CD4-positive, CD25-positive, alpha-beta regulatory T cell (primary cell): ENCODE measurements at regions not wholly inside any gene's neighbourhood (a gene's known extent, or its start where the extent isn't known, plus 50 kb on each side); places are given as distances from the start of the nearest gene placed in this dataset.

ENCODE experiments used
- ATAC-seq, 2 donors: fragments of 150-1000 bp; cut with Tn5 transposase; one replicate each; pipeline ENCODE4 v1.10.0; 2021; ENCODE audit warnings: low read depth in 2 of 2, moderate number of reproducible peaks in 2 of 2, moderate library complexity in 1 of 2
- DNase-seq, 3 donors: peaks; one replicate each; pipeline versions ENCODE4 v3.0.0 to v3.0.0-alpha.2; 2012 to 2022; ENCODE audit warnings: mixed read lengths in 1 of 3
- H3K27ac ChIP-seq: one replicate; pipeline ENCODE4 v1.7.0; 2013; ENCODE audit warnings: mild to moderate bottlenecking, low read length; ENCODE audit not compliant: insufficient read depth, poor library complexity, severe bottlenecking
- H3K27me3 ChIP-seq: one replicate; pipeline ENCODE4 v1.7.0; 2013; ENCODE audit warnings: low read length; ENCODE audit not compliant: control insufficient read depth, insufficient read depth
- H3K36me3 ChIP-seq: one replicate; pipeline ENCODE4 v1.7.0; 2013; ENCODE audit warnings: mild to moderate bottlenecking, low read length, moderate library complexity; ENCODE audit not compliant: control insufficient read depth, insufficient read depth
- H3K4me1 ChIP-seq: 2 replicates; pipeline ENCODE4 v1.7.0; 2013; ENCODE audit warnings: mild to moderate bottlenecking, low read length; ENCODE audit not compliant: insufficient read depth, control insufficient read depth, poor library complexity, severe bottlenecking
- H3K4me3 ChIP-seq: one replicate; pipeline ENCODE4 v1.7.0; 2013; ENCODE audit warnings: low read depth, mild to moderate bottlenecking, low read length, moderate library complexity
- H3K9me3 ChIP-seq, 2 experiments: 1 replicate in 1 of 2; 2 replicates in 1 of 2; pipeline ENCODE4 v1.7.0; 2013; ENCODE audit warnings: low read length in 2 of 2, mild to moderate bottlenecking in 1 of 2, moderate library complexity in 1 of 2; ENCODE audit not compliant: control insufficient read depth in 2 of 2
- H3K27ac Mint-ChIP-seq, 3 donors: one replicate each; pipeline ENCODE4 v1.8.0; 2020 to 2022; ENCODE audit warnings: mild to moderate bottlenecking in 3 of 3, mixed read lengths in 3 of 3, moderate library complexity in 2 of 3
- H3K27me3 Mint-ChIP-seq: one replicate; pipeline ENCODE4 v1.8.0; 2022; ENCODE audit warnings: mild to moderate bottlenecking, mixed read lengths
- H3K36me3 Mint-ChIP-seq: one replicate; pipeline ENCODE4 v1.8.0; 2020; ENCODE audit warnings: mixed read lengths
- H3K4me1 Mint-ChIP-seq, 4 donors: one replicate each; pipeline ENCODE4 v1.8.0; 2020 to 2022; ENCODE audit warnings: mixed read lengths in 4 of 4, mild to moderate bottlenecking in 1 of 4
- H3K4me3 Mint-ChIP-seq, 4 donors: one replicate each; pipeline ENCODE4 v1.8.0; 2020 to 2022; ENCODE audit warnings: mild to moderate bottlenecking in 4 of 4, mixed read lengths in 4 of 4, moderate library complexity in 3 of 4
- H3K9me3 Mint-ChIP-seq, 7 donors: one replicate each; pipeline ENCODE4 v1.8.0; 2020 to 2022; ENCODE audit warnings: mixed read lengths in 7 of 7, mild to moderate bottlenecking in 3 of 7, moderate library complexity in 2 of 7

DNA sequence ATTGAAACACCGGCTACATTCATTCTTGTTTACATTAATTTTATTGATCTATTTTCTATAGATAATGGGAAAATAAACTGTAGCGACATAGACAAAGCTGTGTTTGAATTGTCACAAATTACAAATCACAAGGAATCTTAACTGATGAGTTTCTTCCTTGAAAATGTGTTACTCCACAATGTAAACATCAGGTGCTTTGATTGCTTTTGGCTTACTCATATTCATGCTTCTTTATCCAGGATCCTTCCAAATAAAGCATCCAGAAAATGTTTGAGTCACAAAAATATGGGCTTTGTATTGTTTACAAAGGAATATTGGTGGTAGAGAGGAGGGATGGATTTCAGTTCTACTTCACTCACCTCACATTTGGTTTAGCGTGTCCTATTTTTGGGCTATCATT, 64.0 kb downstream of the BMP2 start:
- Histone ChIP-seq H3K36me3 (no peaks in the 10 kb centered on the region), H3K27me3 (no peaks in the 10 kb centered on the region), H3K4me3 (no peak overlapping the region), H3K27ac (no peak overlapping the region), H3K9me3 (no peaks in the 10 kb centered on the region), H3K4me1 (no peaks in the 10 kb centered on the region)
- H3K36me3 Mint-ChIP-seq = no peaks in the 10 kb centered on the region
- H3K4me3 Mint-ChIP-seq = no peak overlapping the region
- H3K27ac Mint-ChIP-seq = no peak overlapping the region
- peaks cover 0 to 9% (median 0%) of the 10 kb centered on the region in 7 donors for H3K9me3 Mint-ChIP-seq
- ATAC-seq (no peak), DNase-seq (no peak)
- no peaks in the 10 kb centered on the region for H3K4me1 Mint-ChIP-seq
- no peaks in the 10 kb centered on the region for H3K27me3 Mint-ChIP-seq

GRCh38 chr20:6832811-6833210, 65.3 kb downstream of the BMP2 start:
- Mint-ChIP-seq H3K36me3 (no peaks in the 10 kb centered on the region), H3K27ac (no peak overlapping the region), H3K27me3 (no peaks in the 10 kb centered on the region), H3K4me3 (no peak overlapping the region), H3K9me3 (peaks cover 0 to 5% (median 0%) of the 10 kb centered on the region in 7 donors), H3K4me1 (no peaks in the 10 kb centered on the region)
- Histone ChIP-seq H3K4me1 (no peaks in the 10 kb centered on the region), H3K4me3 (no peak overlapping the region), H3K9me3 (no peaks in the 10 kb centered on the region), H3K27me3 (no peaks in the 10 kb centered on the region), H3K27ac (no peak overlapping the region), H3K36me3 (no peaks in the 10 kb centered on the region)
- ATAC-seq (no peak), DNase-seq (no peak)

- H3K4me3 ChIP-seq = no peak overlapping the region
- H3K4me1 Mint-ChIP-seq = no peaks in the 10 kb centered on the region
- H3K36me3 ChIP-seq = no peaks in the 10 kb centered on the region
- no peak overlapping the region for H3K4me3 Mint-ChIP-seq
- H3K27me3 Mint-ChIP-seq = no peaks in the 10 kb centered on the region
- no peaks in the 10 kb centered on the region for H3K9me3 ChIP-seq
- no peaks in the 10 kb centered on the region for H3K36me3 Mint-ChIP-seq
- no peaks in the 10 kb centered on the region for H3K4me1 ChIP-seq
- no peak overlapping the region for H3K27ac ChIP-seq
- H3K9me3 Mint-ChIP-seq = peaks cover 0 to 4% (median 0%) of the 10 kb centered on the region in 7 donors
- ATAC-seq (no peak), DNase-seq (no peak)
- no peaks in the 10 kb centered on the region for H3K27me3 ChIP-seq
- no peak overlapping the region for H3K27ac Mint-ChIP-seq
Observed at GRCh38 chr20:6835609-6836008, 68.1 kb downstream of the BMP2 start.

DNA sequence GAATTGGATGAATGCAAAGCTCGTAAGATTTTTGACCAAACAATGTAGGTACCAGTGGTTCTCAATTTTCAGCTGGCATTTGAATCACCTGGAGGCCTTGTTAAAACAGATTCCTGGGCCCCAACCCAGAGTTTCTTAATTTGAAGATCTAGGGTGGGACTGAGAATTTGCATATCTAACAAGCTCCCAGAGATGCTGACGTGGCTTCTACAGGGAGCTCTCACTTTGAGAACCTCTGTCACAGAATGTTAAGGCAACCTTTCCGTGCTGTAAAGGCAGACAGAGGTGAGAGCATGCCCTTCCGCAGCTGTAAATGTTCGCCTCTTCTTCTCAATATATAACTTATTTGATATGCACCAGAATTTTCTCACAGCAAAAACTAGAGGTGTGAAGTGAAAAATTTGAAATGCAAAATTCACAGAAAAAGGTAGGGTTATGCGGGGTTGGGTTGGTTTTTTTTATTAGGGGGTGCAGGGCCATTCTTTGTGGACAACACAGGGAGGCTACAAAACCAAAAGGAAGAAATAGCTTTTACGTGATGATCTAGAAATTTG, 69.4 kb downstream of the BMP2 start:
- Mint-ChIP-seq H3K4me3 (no peak overlapping the region), H3K27ac (no peak overlapping the region), H3K36me3 (no peaks in the 10 kb centered on the region), H3K4me1 (no peaks in the 10 kb centered on the region), H3K27me3 (no peaks in the 10 kb centered on the region), H3K9me3 (peaks cover 0 to 4% (median 0%) of the 10 kb centered on the region in 7 donors)
- no peak overlapping the region for H3K27ac ChIP-seq
- no peaks in the 10 kb centered on the region for H3K36me3 ChIP-seq
- no peaks in the 10 kb centered on the region for H3K4me1 ChIP-seq
- ATAC-seq (no peak), DNase-seq (no peak)
- no peak overlapping the region for H3K4me3 ChIP-seq
- no peaks in the 10 kb centered on the region for H3K9me3 ChIP-seq
- H3K27me3 ChIP-seq = no peaks in the 10 kb centered on the region

DNA sequence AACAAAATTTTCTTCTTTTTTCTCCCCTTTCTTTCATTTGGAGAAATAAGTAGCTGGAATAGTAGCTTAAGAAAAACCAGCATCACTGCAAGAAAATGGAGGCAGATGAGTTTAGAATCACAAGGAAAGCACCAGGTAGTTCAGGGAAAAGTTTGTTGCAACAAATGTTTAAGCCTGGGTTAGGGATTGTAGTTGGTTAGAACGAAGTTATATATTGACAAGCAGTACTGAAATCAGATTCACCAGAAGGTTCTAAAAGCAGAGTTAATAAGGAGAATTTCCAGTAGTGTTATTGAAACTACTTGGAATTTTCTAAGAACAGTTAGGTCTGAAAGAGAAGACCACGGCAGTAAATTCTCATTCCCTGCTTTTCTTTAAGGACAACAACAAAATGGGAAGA, 70.2 kb downstream of the BMP2 start:
- Histone ChIP-seq H3K36me3 (no peaks in the 10 kb centered on the region), H3K27ac (no peak overlapping the region), H3K9me3 (no peaks in the 10 kb centered on the region), H3K27me3 (no peaks in the 10 kb centered on the region), H3K4me3 (no peak overlapping the region), H3K4me1 (no peaks in the 10 kb centered on the region)
- DNase-seq (no peak), ATAC-seq (no peak)
- no peaks in the 10 kb centered on the region for H3K27me3 Mint-ChIP-seq
- H3K27ac Mint-ChIP-seq = no peak overlapping the region
- no peaks in the 10 kb centered on the region for H3K36me3 Mint-ChIP-seq
- peaks cover 0 to 2% (median 0%) of the 10 kb centered on the region in 7 donors for H3K9me3 Mint-ChIP-seq
- no peaks in the 10 kb centered on the region for H3K4me1 Mint-ChIP-seq
- no peak overlapping the region for H3K4me3 Mint-ChIP-seq

DNA sequence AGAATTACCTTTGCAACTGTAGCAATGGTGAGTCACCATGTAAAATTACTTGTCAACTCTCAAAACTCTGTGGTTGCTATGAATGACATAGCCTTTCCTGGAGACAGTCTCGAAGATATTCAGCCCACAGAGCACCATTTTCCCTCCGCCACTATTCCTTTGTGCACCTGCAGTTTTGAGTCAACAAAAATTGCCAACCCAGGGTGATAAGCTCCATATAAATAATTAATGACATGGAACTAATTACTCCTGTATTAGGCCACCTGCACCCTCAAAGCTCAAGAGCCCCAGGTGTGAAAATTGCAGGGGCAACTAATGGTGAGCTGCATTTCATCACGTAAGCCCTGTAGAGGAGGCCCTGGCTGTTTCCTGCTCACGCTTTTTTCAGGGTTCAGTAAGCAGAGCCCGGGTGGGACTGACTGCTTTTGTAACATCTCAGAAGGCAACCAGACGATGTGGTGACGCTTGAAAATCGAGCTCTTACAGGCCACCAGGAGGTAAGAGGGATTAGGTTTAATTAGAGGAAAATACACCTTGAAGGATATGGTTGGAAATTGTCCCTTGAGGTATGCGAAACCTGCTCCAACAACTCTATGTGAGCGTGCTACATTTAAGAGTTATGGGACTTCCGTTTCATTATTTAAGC, 70.8 kb downstream of the BMP2 start:
- no peak overlapping the region for H3K4me3 ChIP-seq
- no peak for ATAC-seq
- H3K36me3 ChIP-seq = no peaks in the 10 kb centered on the region
- no peaks in the 10 kb centered on the region for H3K27me3 ChIP-seq
- H3K9me3 ChIP-seq = no peaks in the 10 kb centered on the region
- no peak overlapping the region for H3K27ac ChIP-seq
- Mint-ChIP-seq H3K27ac (no peak overlapping the region), H3K4me1 (no peaks in the 10 kb centered on the region), H3K36me3 (no peaks in the 10 kb centered on the region), H3K9me3 (peaks cover 0 to 1% (median 0%) of the 10 kb centered on the region in 7 donors), H3K4me3 (no peak overlapping the region), H3K27me3 (no peaks in the 10 kb centered on the region)
- H3K4me1 ChIP-seq = no peaks in the 10 kb centered on the region
- no peak for DNase-seq

- Mint-ChIP-seq H3K4me1 (no peaks in the 10 kb centered on the region), H3K4me3 (no peak overlapping the region), H3K9me3 (peaks cover 0 to 2% (median 0%) of the 10 kb centered on the region in 7 donors), H3K36me3 (no peaks in the 10 kb centered on the region), H3K27me3 (no peaks in the 10 kb centered on the region), H3K27ac (no peak overlapping the region)
- Histone ChIP-seq H3K27ac (no peak overlapping the region), H3K27me3 (no peaks in the 10 kb centered on the region), H3K4me3 (no peak overlapping the region), H3K4me1 (no peaks in the 10 kb centered on the region), H3K9me3 (no peaks in the 10 kb centered on the region), H3K36me3 (no peaks in the 10 kb centered on the region)
- ATAC-seq (no peak), DNase-seq (no peak)
Observed at GRCh38 chr20:6841128-6841527, 73.6 kb downstream of the BMP2 start.

GRCh38 chr20:6845141-6845540, 77.7 kb downstream of the BMP2 start:
- Mint-ChIP-seq H3K27ac (no peak overlapping the region), H3K36me3 (no peaks in the 10 kb centered on the region), H3K27me3 (no peaks in the 10 kb centered on the region), H3K4me3 (no peak overlapping the region), H3K9me3 (peaks cover 0 to 3% (median 0%) of the 10 kb centered on the region in 7 donors), H3K4me1 (no peaks in the 10 kb centered on the region)
- Histone ChIP-seq H3K4me1 (no peaks in the 10 kb centered on the region), H3K9me3 (no peaks in the 10 kb centered on the region), H3K4me3 (no peak overlapping the region), H3K27ac (no peak overlapping the region), H3K36me3 (no peaks in the 10 kb centered on the region), H3K27me3 (no peaks in the 10 kb centered on the region)
- DNase-seq (no peak), ATAC-seq (no peak)
